ENCODE measurements at regions not wholly inside any gene's neighbourhood (a gene's known extent, or its start where the extent isn't known, plus 50 kb on each side); places are given as distances from the start of the nearest gene placed in this dataset.
A peak's percentile ranks its signal among the peaks of the same experiment; 100 is the strongest.

GRCh38 chr21:28235169-28235895, 757.3 kb downstream of the LTN1 start:
- peaks cover 60% of the 10 kb centered on the region for H3K27me3 ChIP-seq (ENCODE audit: insufficient read depth, low read depth, severe bottlenecking)
- H3K27ac ChIP-seq = no peak overlapping the region
- no peak for TF ChIP-seq CTCF (IDR thresholded peaks at IDR 0.05; ENCODE audit: low read depth, low read length)
- no peak overlapping the region for H3K4me3 ChIP-seq (ENCODE audit: low read depth, low read length)
- DNase-seq = peak; percentile 9
- H3K36me3 ChIP-seq = no peaks in the 10 kb centered on the region
- no peaks in the 10 kb centered on the region for H3K9me3 ChIP-seq (ENCODE audit: severe bottlenecking)

GRCh38 chr21:28234326-28234725, 758.4 kb downstream of the LTN1 start:
- Histone ChIP-seq H3K9me3 (ENCODE audit: severe bottlenecking) (no peaks in the 10 kb centered on the region), H3K36me3 (no peaks in the 10 kb centered on the region), H3K27me3 (ENCODE audit: insufficient read depth, low read depth, severe bottlenecking) (peaks cover 63% of the 10 kb centered on the region), H3K27ac (no peak overlapping the region), H3K4me3 (ENCODE audit: low read depth, low read length) (no peak overlapping the region)
- DNase-seq = no peak
- no peak for TF ChIP-seq CTCF (IDR thresholded peaks at IDR 0.05; ENCODE audit: low read depth, low read length)

GRCh38 chr21:28233536-28234220, 759.0 kb downstream of the LTN1 start:
- Histone ChIP-seq H3K4me3 (ENCODE audit: low read depth, low read length) (no peak overlapping the region), H3K36me3 (no peaks in the 10 kb centered on the region), H3K27ac (no peak overlapping the region), H3K9me3 (ENCODE audit: severe bottlenecking) (no peaks in the 10 kb centered on the region), H3K27me3 (ENCODE audit: insufficient read depth, low read depth, severe bottlenecking) (peaks cover 62% of the 10 kb centered on the region)
- no peak for TF ChIP-seq CTCF (IDR thresholded peaks at IDR 0.05; ENCODE audit: low read depth, low read length)
- DNase-seq = no peak

- H3K4me3 ChIP-seq (ENCODE audit: low read depth, low read length) = no peak overlapping the region
- no peak for TF ChIP-seq CTCF (IDR thresholded peaks at IDR 0.05; ENCODE audit: low read depth, low read length)
- DNase-seq = no peak
- H3K27me3 ChIP-seq (ENCODE audit: insufficient read depth, low read depth, severe bottlenecking) = peaks cover 82% of the 10 kb centered on the region
- no peaks in the 10 kb centered on the region for H3K9me3 ChIP-seq (ENCODE audit: severe bottlenecking)
- no peaks in the 10 kb centered on the region for H3K36me3 ChIP-seq
- no peak overlapping the region for H3K27ac ChIP-seq
Measured at GRCh38 chr21:28230559-28230958, 762.1 kb downstream of the LTN1 start.

GRCh38 chr21:28229814-28230213, 762.9 kb downstream of the LTN1 start:
- no peak for TF ChIP-seq CTCF (IDR thresholded peaks at IDR 0.05; ENCODE audit: low read depth, low read length)
- no peak overlapping the region for H3K27ac ChIP-seq
- H3K9me3 ChIP-seq (ENCODE audit: severe bottlenecking) = no peaks in the 10 kb centered on the region
- peaks cover 81% of the 10 kb centered on the region for H3K27me3 ChIP-seq (ENCODE audit: insufficient read depth, low read depth, severe bottlenecking)
- H3K36me3 ChIP-seq = no peaks in the 10 kb centered on the region
- no peak overlapping the region for H3K4me3 ChIP-seq (ENCODE audit: low read depth, low read length)
- no peak for DNase-seq
